ENCODE measurements at regions not wholly inside any gene's neighbourhood (a gene's known extent, or its start where the extent isn't known, plus 50 kb on each side); places are given as distances from the start of the nearest gene placed in this dataset.
A peak's percentile ranks its signal among the peaks of the same experiment; 100 is the strongest.

DNA sequence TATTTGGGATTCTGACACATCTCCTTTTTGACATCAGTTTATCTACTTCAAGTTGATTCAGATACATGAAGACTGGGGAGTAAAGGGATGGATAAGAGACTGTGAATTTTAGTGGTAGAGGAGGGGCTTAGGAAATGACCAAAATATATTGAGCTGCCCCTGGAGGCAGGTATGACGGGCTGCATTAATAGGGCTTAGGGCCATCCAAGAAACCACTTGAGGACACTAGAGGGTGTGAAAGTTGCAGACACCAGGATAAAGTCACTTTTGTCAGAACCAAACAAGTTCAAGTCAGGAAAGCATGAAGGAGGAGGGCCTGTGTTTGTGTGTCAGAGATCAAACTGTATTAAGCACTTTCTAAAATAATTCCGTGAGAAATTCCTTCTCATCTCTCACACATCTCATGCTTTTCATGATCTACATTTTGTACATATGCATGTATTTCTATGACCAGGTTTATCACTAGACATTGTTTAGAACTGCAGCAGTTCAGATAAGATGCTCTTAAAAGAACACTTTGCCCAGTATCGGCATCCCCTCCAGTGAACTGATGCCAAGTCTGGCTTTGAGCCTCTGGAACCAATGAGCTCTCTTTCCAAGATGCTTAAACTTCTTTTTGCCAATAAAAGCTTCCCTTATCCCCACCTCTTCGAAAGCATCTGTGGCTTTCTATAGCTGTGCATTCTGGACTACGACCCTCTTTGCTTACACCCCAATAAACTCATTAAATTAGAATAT lies 136.9 kb downstream of the SLC38A1 start:
- POLR2A ChIA-PET: no interaction called here
- H3K27me3 Mint-ChIP-seq: peaks cover 3% of the 10 kb centered on the region
- H3K36me3 Mint-ChIP-seq (ENCODE audit: low read depth): no peaks in the 10 kb centered on the region
- H3K4me1 Mint-ChIP-seq: no peaks in the 10 kb centered on the region
- H3K9me3 Mint-ChIP-seq (ENCODE audit: low read depth): no peaks in the 10 kb centered on the region
- H3K27ac Mint-ChIP-seq: no peak overlapping the region
- intact Hi-C loops (cut with DNase I, micrococcal nuclease): loop anchor here in 1 of 2 experiments (5.0 kb wide), 1 partner anchor 805 kb away; no protein-coding TSS in a partner anchor
- DNase-seq (no peak), ATAC-seq (no peak)
- H3K4me3 Mint-ChIP-seq: no peak overlapping the region
- CTCF ChIA-PET: interaction anchor here (1.3 kb wide), 1 partner anchor 11 kb away, joined by 3 read pairs; no protein-coding TSS in a partner anchor

DNA sequence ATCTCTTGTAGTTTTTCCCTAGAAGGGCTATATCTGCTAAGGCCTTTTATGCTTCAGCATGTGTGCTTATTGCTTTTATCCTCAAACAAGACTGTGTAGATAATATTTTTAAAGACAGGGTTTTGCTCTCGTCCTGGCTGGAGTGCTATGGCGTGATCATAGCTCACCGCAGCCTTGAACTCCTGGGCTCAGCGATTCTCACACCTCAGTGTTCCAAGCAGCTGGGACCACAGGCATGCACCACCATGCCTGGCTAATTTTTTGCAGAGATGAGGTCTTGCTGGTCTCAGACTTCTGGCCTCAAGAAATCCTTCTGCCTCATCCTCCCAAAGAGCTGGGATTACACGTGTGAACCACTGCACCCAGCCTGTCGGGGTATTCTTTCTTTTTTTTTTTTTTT lies 137.3 kb upstream of the SCAF11 start:
- POLR2A ChIA-PET: no interaction called here
- Mint-ChIP-seq H3K27ac (no peak overlapping the region), H3K9me3 (ENCODE audit: low read depth) (no peaks in the 10 kb centered on the region), H3K4me3 (no peak overlapping the region), H3K36me3 (ENCODE audit: low read depth) (no peaks in the 10 kb centered on the region), H3K4me1 (no peaks in the 10 kb centered on the region), H3K27me3 (peaks cover 3% of the 10 kb centered on the region)
- no peak for DNase-seq
- intact Hi-C loops (cut with DNase I, micrococcal nuclease): loop anchor here (2.0 to 10.0 kb wide), 5 partner anchors 21 to 895 kb away; no protein-coding TSS in a partner anchor
- ATAC-seq: no peak
- CTCF ChIA-PET: interaction anchor here (0.6 to 1.6 kb wide), 3 partner anchors 9 to 226 kb away, joined by 3 to 4 read pairs (median 3); no protein-coding TSS in a partner anchor

DNA sequence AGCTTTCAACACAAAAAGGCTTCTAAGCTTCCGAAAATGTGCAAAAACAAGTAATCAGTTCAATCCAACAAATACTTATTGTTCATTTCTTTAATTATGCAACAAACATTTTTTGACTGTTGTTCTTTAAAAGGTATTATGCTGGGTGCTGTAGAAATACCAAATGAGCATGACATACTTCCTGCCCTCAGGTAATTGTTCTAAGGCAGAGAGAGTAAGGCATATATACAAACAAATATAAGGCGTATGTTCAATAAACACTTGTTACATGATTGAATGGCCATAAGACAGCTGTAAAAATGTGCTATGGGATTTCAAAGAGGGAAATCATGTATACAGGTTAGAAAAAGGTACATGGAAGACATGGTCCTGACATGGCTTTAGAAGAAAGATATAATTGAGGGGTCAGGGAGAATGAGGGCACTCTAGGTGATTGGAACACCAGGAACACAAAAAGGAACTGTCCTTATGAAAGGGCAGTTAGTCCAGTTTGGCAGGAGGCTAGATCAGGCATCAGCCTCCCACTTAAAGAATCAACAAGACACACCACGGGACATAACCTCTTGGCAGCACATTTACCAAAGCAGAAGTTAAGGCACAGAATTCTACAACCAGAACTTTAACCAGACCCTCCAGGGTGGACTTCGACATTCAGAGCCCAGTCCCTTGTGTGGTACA lies 135.8 kb upstream of the SCAF11 start:
- no peak overlapping the region for H3K27ac Mint-ChIP-seq
- intact Hi-C loops (cut with DNase I, micrococcal nuclease): loop anchor here (5.0 to 10.0 kb wide), 4 partner anchors 536 to 896 kb away; no protein-coding TSS in a partner anchor
- ATAC-seq (no peak), DNase-seq (no peak)
- H3K9me3 Mint-ChIP-seq (ENCODE audit: low read depth): no peaks in the 10 kb centered on the region
- H3K36me3 Mint-ChIP-seq (ENCODE audit: low read depth): no peaks in the 10 kb centered on the region
- CTCF ChIA-PET: interaction anchor here (0.7 to 3.5 kb wide), 31 partner anchors 10 to 896 kb away, joined by 3 to 26 read pairs (median 4); no protein-coding TSS in a partner anchor
- POLR2A ChIA-PET: no interaction called here
- no peaks in the 10 kb centered on the region for H3K4me1 Mint-ChIP-seq
- no peak overlapping the region for H3K4me3 Mint-ChIP-seq
- H3K27me3 Mint-ChIP-seq: peaks cover 3% of the 10 kb centered on the region

DNA sequence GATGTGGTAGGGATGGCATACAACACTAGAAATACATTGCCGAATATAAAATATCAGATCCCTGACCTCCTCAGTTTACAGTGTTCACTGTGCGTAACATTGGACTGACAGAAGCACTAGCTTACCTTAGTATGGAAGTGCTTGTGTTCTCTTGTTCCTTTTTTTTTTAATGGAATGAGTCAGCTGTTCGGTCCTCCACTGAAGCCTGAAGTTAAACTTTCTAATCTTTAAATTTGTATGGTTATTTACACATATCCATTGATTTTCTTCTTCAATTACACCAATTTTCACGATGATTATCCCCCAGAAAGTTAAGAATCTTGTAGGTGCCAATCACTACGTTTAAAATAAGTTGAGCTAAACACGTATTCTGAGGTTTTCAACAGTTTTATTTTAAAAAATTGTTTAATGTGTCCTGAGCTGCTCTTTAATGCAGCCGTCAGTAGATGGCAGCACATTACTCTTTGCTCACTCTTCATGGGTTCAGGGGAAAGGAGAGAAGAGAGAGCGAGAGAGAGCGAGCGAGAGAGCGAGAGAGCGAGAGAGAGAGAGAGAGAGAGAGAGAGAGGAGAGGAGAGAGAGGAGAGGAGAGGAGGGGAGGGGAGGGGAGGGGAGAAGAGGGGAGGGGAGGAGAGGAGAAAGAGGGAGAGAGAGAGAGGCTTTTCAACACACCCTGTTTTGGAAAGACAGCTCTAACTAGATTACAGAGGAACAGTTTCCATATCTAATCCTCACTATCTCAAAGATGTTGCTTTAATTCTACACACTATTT lies 134.7 kb upstream of the SCAF11 start:
- DNase-seq (peak; percentile 62), ATAC-seq (peak; percentile 97)
- Mint-ChIP-seq H3K4me3 (peak overlapping the region; percentile 10), H3K36me3 (ENCODE audit: low read depth) (no peaks in the 10 kb centered on the region), H3K4me1 (no peaks in the 10 kb centered on the region), H3K9me3 (ENCODE audit: low read depth) (no peaks in the 10 kb centered on the region), H3K27ac (no peak overlapping the region), H3K27me3 (peaks cover 2% of the 10 kb centered on the region)
- ChIA-PET POLR2A (interaction anchor here (0.6 to 1.0 kb wide), 3 partner anchors 85 to 1529 kb away, joined by 3 to 5 read pairs (median 4); no protein-coding TSS in a partner anchor), CTCF (interaction anchor here (0.6 to 3.5 kb wide), 59 partner anchors 9 to 932 kb away, joined by 3 to 26 read pairs (median 4); partner anchors contain the start of gene SCAF11)
- intact Hi-C loops (cut with DNase I, micrococcal nuclease): loop anchor here (1.0 to 10.0 kb wide), 8 partner anchors 178 to 897 kb away; no protein-coding TSS in a partner anchor

DNA sequence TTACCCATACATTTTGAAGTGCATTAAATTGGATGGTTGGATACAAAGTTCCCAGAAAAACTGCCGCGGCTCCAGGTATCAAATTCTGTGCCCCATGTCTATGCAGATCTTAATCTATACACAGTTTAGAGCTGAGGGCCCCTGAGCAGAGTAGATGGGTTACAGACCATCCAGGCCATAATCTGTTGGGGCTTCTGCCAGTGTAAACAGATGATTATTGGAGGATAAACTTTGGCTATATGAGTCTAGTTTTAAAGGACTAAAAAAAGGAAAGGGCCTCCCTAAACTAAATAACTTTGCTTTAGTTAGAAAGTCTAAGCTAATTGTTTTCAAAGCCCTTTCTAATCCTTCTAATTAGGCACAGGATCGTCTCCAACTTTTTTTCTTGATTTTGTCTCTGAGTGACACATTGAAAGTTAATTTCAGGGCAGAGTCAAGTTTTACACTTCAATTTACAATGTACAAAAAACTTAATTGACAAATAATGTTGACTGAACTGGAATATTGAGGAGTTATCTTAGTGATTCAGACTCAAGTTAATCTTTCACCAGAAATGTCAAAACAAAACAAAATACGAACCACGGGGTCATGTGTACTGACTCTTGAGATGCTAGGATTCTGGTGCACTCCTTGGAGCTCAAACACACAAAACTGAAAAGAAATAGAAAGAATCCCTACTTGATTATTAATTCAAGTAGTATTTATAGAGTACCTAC lies 133.9 kb upstream of the SCAF11 start:
- no peak overlapping the region for H3K4me3 Mint-ChIP-seq
- no peaks in the 10 kb centered on the region for H3K36me3 Mint-ChIP-seq (ENCODE audit: low read depth)
- no peaks in the 10 kb centered on the region for H3K9me3 Mint-ChIP-seq (ENCODE audit: low read depth)
- H3K4me1 Mint-ChIP-seq: no peaks in the 10 kb centered on the region
- peaks cover 3% of the 10 kb centered on the region for H3K27me3 Mint-ChIP-seq
- DNase-seq (no peak), ATAC-seq (no peak)
- H3K27ac Mint-ChIP-seq: no peak overlapping the region
- intact Hi-C loops (cut with DNase I, micrococcal nuclease): loop anchor here (2.0 to 10.0 kb wide), 3 partner anchors 179 to 553 kb away; no protein-coding TSS in a partner anchor
- CTCF ChIA-PET: interaction anchor here (0.6 to 3.5 kb wide), 46 partner anchors 9 to 933 kb away, joined by 3 to 26 read pairs (median 4); partner anchors contain the start of gene SCAF11
- POLR2A ChIA-PET: interaction anchor here (0.6 to 1.0 kb wide), 3 partner anchors 86 to 1530 kb away, joined by 3 to 5 read pairs (median 4); no protein-coding TSS in a partner anchor

DNA sequence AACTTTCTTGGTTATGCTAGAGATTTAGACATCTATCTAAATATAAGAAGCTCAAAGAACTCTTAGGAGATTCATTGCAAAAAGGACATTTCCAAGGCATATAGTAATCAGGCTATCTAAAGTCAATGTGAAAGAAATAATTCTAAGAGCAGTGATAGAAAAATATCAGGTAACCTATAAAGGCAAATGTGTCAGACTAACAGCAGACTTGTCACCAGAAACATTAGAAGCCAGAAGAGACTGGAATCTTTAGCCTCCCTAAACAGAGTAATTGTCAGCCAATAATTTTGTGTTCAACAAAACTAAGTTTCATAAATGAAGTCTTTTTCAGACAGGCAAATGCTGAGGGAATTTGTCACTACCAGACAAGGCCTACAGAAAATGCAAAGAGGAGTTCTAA lies 122.0 kb upstream of the SCAF11 start:
- Mint-ChIP-seq H3K4me3 (no peak overlapping the region), H3K27ac (no peak overlapping the region), H3K36me3 (ENCODE audit: low read depth) (peaks cover 2% of the 10 kb centered on the region), H3K9me3 (ENCODE audit: low read depth) (peaks cover 5% of the 10 kb centered on the region), H3K27me3 (peaks cover 2% of the 10 kb centered on the region), H3K4me1 (no peaks in the 10 kb centered on the region)
- no peak for DNase-seq
- ChIA-PET POLR2A (no interaction called here), CTCF (interaction anchor here (0.6 kb wide), 1 partner anchor 541 kb away, joined by 3 read pairs; no protein-coding TSS in a partner anchor)
- ATAC-seq: no peak
- intact Hi-C loops (cut with DNase I, micrococcal nuclease): no loop called here

DNA sequence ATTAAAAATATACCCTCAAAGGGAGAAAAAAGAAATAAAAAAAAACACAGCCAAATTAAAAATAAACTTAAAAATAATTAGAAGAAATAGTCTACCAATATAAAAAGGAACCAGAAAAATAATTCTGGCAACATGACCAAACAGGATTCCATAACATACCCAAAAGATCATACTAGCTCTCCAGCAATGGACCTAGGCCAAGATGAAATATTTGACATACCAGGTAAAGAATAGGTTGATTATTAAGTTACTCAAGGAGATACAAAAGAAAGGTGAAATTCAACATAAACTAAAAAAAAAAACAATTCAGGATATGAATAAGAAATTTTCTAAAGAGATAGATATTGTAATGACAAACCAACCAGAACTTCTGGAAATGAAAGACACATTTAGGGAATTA lies 121.3 kb upstream of the SCAF11 start:
- Mint-ChIP-seq H3K4me1 (no peaks in the 10 kb centered on the region), H3K36me3 (ENCODE audit: low read depth) (peaks cover 2% of the 10 kb centered on the region), H3K9me3 (ENCODE audit: low read depth) (peaks cover 5% of the 10 kb centered on the region), H3K27ac (no peak overlapping the region), H3K27me3 (peaks cover 2% of the 10 kb centered on the region), H3K4me3 (no peak overlapping the region)
- ChIA-PET CTCF (interaction anchor here (0.8 kb wide), 1 partner anchor 564 kb away, joined by 3 read pairs; no protein-coding TSS in a partner anchor), POLR2A (no interaction called here)
- no peak for ATAC-seq
- DNase-seq: no peak
- intact Hi-C loops (cut with DNase I, micrococcal nuclease): no loop called here

DNA sequence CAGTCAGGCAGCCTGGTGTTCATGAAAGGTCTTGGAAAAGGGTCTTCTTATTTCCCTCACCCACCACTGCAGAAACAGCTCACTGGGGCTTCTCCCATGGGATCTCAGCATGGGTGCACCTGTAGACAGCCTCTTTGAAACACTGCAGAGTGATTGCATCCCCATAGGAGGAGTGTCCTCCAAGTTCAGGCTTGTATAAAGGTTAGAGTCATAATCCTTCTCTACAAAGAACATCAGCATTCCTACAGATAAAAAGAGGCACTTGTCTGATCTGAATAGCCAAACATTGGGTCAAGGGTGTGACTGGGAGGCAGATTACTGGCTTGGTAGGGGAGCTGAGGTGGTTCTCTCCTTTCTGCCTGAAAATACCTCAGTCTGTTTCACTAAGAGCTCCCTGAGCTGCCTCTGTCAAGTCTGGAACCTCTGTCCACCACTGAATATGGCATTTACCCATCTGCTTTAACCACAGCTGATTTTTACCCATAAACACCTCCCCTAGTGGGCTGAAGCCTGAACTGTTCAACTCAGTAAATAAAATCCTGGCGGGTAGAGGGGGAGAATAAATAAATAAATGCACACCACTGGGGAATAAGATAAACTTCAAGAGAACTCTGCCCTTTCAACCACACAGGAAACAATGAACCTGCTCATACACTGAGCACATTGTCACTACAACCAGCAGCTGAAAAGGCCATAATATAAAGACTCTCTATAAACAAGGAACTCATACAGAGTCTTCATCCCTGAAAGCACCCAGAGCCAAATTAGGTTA lies 120.7 kb upstream of the SCAF11 start:
- DNase-seq (no peak), ATAC-seq (no peak)
- intact Hi-C loops (cut with DNase I, micrococcal nuclease): no loop called here
- H3K4me3 Mint-ChIP-seq: no peak overlapping the region
- no peak overlapping the region for H3K27ac Mint-ChIP-seq
- peaks cover 2% of the 10 kb centered on the region for H3K27me3 Mint-ChIP-seq
- peaks cover 2% of the 10 kb centered on the region for H3K36me3 Mint-ChIP-seq (ENCODE audit: low read depth)
- H3K9me3 Mint-ChIP-seq (ENCODE audit: low read depth): peaks cover 5% of the 10 kb centered on the region
- CTCF ChIA-PET: interaction anchor here (0.5 to 0.8 kb wide), 3 partner anchors 180 to 565 kb away, joined by 3 read pairs; no protein-coding TSS in a partner anchor
- H3K4me1 Mint-ChIP-seq: no peaks in the 10 kb centered on the region
- POLR2A ChIA-PET: no interaction called here

DNA sequence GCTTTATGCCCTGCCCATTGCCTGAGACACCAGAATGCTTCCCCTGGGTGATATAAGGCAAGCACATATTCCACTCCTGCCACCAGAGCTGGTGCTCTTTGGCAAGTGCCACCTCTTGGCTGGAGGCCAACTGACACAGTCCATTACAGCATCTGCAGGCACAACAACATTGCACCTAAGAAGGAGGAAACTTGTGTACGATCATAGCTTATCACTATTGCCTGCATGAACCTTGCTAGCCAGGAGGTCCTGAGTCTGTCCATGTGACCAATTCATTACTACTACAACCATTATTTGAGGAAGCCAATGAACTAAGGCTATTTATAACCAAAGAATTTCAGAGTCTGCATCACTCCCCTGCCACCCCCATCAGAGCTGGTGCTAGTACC lies 119.8 kb upstream of the SCAF11 start:
- H3K9me3 Mint-ChIP-seq (ENCODE audit: low read depth): peaks cover 5% of the 10 kb centered on the region
- ATAC-seq: no peak
- no peak for DNase-seq
- intact Hi-C loops (cut with DNase I, micrococcal nuclease): no loop called here
- H3K27ac Mint-ChIP-seq: no peak overlapping the region
- POLR2A ChIA-PET: no interaction called here
- peaks cover 2% of the 10 kb centered on the region for H3K36me3 Mint-ChIP-seq (ENCODE audit: low read depth)
- CTCF ChIA-PET: interaction anchor here (0.7 kb wide), 1 partner anchor 35 kb away, joined by 3 read pairs; no protein-coding TSS in a partner anchor
- no peak overlapping the region for H3K4me3 Mint-ChIP-seq
- no peaks in the 10 kb centered on the region for H3K27me3 Mint-ChIP-seq
- H3K4me1 Mint-ChIP-seq: no peaks in the 10 kb centered on the region
